HepG2 (cell line): ENCODE measurements at regions not wholly inside any gene's neighbourhood (a gene's known extent, or its start where the extent isn't known, plus 50 kb on each side); places are given as distances from the start of the nearest gene placed in this dataset.

ENCODE experiments used
- ARNT2 ChIP-seq: sonication (generic); formaldehyde crosslinking; IDR thresholded peaks from 2 replicates; pipeline ENCODE4 v1.8.0; 2022; ENCODE audit warnings: mild to moderate bottlenecking, low read depth, missing genetic modification reagents, moderate library complexity
- CEBPB ChIP-seq: IDR thresholded peaks from 2 replicates; pipeline ENCODE4 v1.6.1; 2011; ENCODE audit warnings: low read depth, low read length, improper control_type of control experiment, borderline replicate concordance
- HIVEP1 ChIP-seq: sonication (generic); formaldehyde crosslinking; IDR thresholded peaks from 2 replicates; pipeline ENCODE4 v1.4.0; 2020; ENCODE audit warnings: mild to moderate bottlenecking, missing genetic modification reagents
- SNAI1 ChIP-seq: sonication (generic); formaldehyde crosslinking; IDR thresholded peaks from 2 replicates; pipeline ENCODE4 v1.5.0; 2020; ENCODE audit warnings: mild to moderate bottlenecking, missing genetic modification reagents, borderline replicate concordance
- SOX6 ChIP-seq, 2 experiments: fragments of 450-650 bp in 1 of 2; sonication (generic) in 1 of 2; formaldehyde crosslinking in 1 of 2; IDR thresholded peaks; 2 replicates each; pipeline versions ENCODE4 v1.4.0 to v1.6.1; 2017 to 2020; ENCODE audit warnings: antibody characterized with exemption in 1 of 2, mild to moderate bottlenecking in 1 of 2, missing genetic modification reagents in 1 of 2
- TBX3 ChIP-seq: fragments of 450-650 bp; IDR thresholded peaks from 2 replicates; pipeline ENCODE4 v1.6.1; 2017; ENCODE audit warnings: antibody characterized with exemption, mild to moderate bottlenecking, inconsistent platforms, borderline replicate concordance
- TEAD3 ChIP-seq: optimal IDR thresholded peaks from 2 replicates; pipeline ENCODE3; 2016; ENCODE audit warnings: borderline replicate concordance
- ZBTB38 ChIP-seq: sonication (generic); formaldehyde crosslinking; IDR thresholded peaks from 2 replicates; pipeline ENCODE4 v1.5.1; 2020; ENCODE audit warnings: mild to moderate bottlenecking, missing genetic modification reagents
- ZBTB8A ChIP-seq: sonication (generic); formaldehyde crosslinking; IDR thresholded peaks from 2 replicates; pipeline ENCODE4 v1.4.0; 2020; ENCODE audit warnings: mild to moderate bottlenecking, low read depth, missing genetic modification reagents, borderline replicate concordance
- ZSCAN21 ChIP-seq: sonication (generic); formaldehyde crosslinking; IDR thresholded peaks from 2 replicates; pipeline ENCODE4 v1.8.0; 2022; ENCODE audit warnings: mild to moderate bottlenecking, missing genetic modification reagents, moderate library complexity, borderline replicate concordance
- TF ChIP-seq, protein P1 (sequence below): sonication (generic); formaldehyde crosslinking; IDR thresholded peaks from 2 replicates; pipeline ENCODE4 v1.4.0; 2020; ENCODE audit warnings: mild to moderate bottlenecking, missing genetic modification reagents
- TF ChIP-seq, protein P2 (sequence below): sonication (generic); formaldehyde crosslinking; IDR thresholded peaks from 2 replicates; pipeline ENCODE4 v1.4.0; 2020; ENCODE audit warnings: mild to moderate bottlenecking, missing genetic modification reagents
- TF ChIP-seq, protein P3 (sequence below): IDR thresholded peaks from 2 replicates; pipeline ENCODE4 v1.6.1; 2016; ENCODE audit warnings: low read depth, control low read depth
- TF ChIP-seq, protein P4 (sequence below): sonication (generic); formaldehyde crosslinking; IDR thresholded peaks from 2 replicates; pipeline ENCODE4 v1.4.0; 2020; ENCODE audit warnings: mild to moderate bottlenecking, missing genetic modification reagents

DNA sequence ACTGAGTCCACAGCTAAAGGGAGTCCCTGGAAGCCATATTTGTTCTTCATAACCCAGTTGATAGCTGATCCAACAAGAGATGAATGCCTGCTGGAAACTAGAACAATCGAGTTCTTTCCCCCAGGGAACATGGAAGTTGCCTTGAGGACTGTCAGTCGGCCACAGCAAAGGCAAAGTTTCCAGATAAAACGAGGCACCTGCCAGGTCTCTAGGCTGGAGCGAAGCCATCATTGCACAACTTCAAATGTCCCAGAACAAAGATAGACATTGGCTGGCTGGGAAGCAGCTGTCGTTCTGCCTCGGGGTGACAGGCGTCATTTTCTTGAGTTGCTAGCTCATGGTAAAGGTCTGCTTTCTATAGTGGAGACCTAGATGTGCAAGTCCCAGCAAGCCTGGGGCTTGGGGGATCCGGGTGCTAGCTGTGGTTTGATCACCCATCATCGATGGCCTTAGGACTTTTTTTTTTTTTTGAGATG, 184.4 kb upstream of the ZNF217 start (continued):
- TF ChIP-seq, protein P1, sequence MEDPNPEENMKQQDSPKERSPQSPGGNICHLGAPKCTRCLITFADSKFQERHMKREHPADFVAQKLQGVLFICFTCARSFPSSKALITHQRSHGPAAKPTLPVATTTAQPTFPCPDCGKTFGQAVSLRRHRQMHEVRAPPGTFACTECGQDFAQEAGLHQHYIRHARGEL (CRISPR knock-in tag), result 0 out of 2 replicates have a peak, but pooled peaks have one; percentile 57
- TF ChIP-seq ZBTB38 (CRISPR knock-in tag), result no peak
- TF ChIP-seq ZBTB8A (CRISPR knock-in tag), result no peak
- 0 out of 2 replicates have a peak, but pooled peaks have one; percentile 51 for TF ChIP-seq HIVEP1 (CRISPR knock-in tag)
- TF ChIP-seq ZSCAN21 (CRISPR knock-in tag), result 0 out of 2 replicates have a peak, but pooled peaks have one; percentile 34
- TF ChIP-seq CEBPB, result peak; percentile 84
- TF ChIP-seq, protein P2, sequence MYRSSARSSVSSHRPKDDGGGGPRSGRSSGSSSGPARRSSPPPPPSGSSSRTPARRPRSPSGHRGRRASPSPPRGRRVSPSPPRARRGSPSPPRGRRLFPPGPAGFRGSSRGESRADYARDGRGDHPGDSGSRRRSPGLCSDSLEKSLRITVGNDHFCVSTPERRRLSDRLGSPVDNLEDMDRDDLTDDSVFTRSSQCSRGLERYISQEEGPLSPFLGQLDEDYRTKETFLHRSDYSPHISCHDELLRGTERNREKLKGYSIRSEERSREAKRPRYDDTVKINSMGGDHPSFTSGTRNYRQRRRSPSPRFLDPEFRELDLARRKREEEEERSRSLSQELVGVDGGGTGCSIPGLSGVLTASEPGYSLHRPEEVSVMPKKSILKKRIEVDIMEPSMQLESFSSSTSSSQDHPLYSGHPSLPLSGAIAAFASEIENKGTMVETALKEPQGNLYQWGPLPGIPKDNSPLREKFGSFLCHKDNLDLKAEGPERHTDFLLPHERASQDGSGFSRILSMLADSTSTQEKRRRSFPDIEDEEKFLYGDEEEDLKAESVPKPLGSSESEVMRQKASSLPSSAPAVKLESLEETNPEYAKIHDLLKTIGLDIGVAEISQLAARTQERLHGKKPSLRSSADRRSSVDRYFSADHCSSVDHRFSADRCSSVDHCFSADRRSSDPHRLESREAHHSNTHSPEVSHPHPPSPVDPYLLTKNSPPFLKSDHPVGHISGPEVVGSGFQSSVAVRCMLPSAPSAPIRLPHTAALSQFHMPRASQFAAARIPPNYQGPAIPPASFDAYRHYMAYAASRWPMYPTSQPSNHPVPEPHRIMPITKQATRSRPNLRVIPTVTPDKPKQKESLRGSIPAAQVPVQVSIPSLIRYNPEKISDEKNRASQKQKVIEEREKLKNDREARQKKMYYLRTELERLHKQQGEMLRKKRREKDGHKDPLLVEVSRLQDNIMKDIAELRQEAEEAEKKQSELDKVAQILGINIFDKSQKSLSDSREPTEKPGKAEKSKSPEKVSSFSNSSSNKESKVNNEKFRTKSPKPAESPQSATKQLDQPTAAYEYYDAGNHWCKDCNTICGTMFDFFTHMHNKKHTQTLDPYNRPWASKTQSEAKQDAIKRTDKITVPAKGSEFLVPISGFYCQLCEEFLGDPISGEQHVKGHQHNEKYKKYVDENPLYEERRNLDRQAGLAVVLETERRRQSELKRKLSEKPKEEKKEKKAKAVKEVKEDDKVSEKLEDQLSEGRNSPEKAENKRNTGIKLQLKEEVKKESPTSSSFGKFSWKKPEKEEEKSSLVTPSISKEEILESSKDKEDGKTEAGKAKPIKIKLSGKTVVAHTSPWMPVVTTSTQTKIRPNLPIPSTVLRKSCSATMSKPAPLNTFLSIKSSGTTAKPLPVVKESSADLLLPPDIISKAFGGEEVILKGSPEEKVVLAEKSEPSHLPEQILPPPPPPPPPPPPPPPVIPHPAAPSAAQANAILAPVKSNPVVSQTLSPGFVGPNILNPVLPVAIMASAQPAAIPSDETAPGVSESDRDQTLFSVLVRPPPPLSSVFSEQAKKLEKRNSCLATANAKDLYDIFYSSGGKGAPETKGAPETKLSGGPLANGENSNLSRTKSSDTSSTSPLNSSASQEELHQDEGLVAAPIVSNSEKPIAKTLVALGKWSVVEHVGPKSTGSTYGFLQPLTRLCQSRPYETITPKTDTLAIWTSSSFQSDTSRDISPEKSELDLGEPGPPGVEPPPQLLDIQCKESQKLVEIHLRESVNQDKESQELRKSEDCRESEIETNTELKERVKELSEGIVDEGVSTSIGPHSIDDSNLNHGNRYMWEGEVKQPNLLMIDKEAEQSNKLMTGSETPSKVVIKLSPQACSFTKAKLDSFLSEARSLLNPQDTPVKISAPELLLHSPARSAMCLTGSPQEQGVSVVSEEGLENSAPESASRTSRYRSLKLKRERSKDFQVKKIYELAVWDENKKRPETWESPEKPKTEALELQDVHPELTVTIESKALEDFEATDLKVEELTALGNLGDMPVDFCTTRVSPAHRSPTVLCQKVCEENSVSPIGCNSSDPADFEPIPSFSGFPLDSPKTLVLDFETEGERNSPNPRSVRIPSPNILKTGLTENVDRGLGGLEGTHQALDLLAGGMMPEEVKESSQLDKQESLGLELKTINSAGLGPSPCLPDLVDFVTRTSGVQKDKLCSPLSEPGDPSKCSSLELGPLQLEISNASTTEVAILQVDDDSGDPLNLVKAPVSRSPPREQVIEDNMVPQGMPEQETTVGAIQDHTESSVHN, result no peak
- peak; percentile 50 for TF ChIP-seq TEAD3 (CRISPR knock-in tag)
- TF ChIP-seq SNAI1, result 0 out of 2 replicates have a peak, but pooled peaks have one; percentile 68
- TF ChIP-seq, protein P3, sequence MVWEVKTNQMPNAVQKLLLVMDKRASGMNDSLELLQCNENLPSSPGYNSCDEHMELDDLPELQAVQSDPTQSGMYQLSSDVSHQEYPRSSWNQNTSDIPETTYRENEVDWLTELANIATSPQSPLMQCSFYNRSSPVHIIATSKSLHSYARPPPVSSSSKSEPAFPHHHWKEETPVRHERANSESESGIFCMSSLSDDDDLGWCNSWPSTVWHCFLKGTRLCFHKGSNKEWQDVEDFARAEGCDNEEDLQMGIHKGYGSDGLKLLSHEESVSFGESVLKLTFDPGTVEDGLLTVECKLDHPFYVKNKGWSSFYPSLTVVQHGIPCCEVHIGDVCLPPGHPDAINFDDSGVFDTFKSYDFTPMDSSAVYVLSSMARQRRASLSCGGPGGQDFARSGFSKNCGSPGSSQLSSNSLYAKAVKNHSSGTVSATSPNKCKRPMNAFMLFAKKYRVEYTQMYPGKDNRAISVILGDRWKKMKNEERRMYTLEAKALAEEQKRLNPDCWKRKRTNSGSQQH, result no peak
- TF ChIP-seq TBX3, result no peak
- TF ChIP-seq, protein P4, sequence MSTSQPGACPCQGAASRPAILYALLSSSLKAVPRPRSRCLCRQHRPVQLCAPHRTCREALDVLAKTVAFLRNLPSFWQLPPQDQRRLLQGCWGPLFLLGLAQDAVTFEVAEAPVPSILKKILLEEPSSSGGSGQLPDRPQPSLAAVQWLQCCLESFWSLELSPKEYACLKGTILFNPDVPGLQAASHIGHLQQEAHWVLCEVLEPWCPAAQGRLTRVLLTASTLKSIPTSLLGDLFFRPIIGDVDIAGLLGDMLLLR (CRISPR knock-in tag), result 0 out of 2 replicates have a peak, but pooled peaks have one; percentile 26
- TF ChIP-seq SOX6 (IDR thresholded peaks at IDR 0.05), result no peak
- 0 out of 2 replicates have a peak, but pooled peaks have one; percentile 17 for TF ChIP-seq SOX6 (CRISPR knock-in tag; IDR thresholded peaks at IDR 0.05)
- TF ChIP-seq ARNT2, result peak; percentile 25; the same call in 1 of the 2 replicates
- TF ChIP-seq, all 625 proteins: peak for 15
